CD14-positive monocyte (primary cell): ENCODE measurements at regions not wholly inside any gene's neighbourhood (a gene's known extent, or its start where the extent isn't known, plus 50 kb on each side); places are given as distances from the start of the nearest gene placed in this dataset.

Source experiments
- DNase-seq, 3 donors: peaks; one replicate each; pipeline ENCODE4 v3.0.0-alpha.2; 2011 to 2022
- H2AFZ ChIP-seq: 2 replicates; pipeline ENCODE4 v1.6.0; 2012; ENCODE audit warnings: mild to moderate bottlenecking, low read depth, low read length, inconsistent platforms; ENCODE audit not compliant: insufficient read depth, poor library complexity, severe bottlenecking
- H3K27ac ChIP-seq, 2 donors: 1 replicate in 1 of 2; 2 replicates in 1 of 2; pipeline ENCODE4 v1.5.1; 2012 to 2013; ENCODE audit warnings: low read length in 2 of 2, control low read depth in 1 of 2, inconsistent platforms in 1 of 2, low read depth in 1 of 2, mild to moderate bottlenecking in 1 of 2
- H3K27me3 ChIP-seq, 2 donors: one replicate each; pipeline versions ENCODE4 v1.6.0 to v1.6.1; 2011 to 2013; ENCODE audit warnings: low read length in 2 of 2; ENCODE audit not compliant: control insufficient read depth in 2 of 2, insufficient read depth in 2 of 2
- H3K36me3 ChIP-seq, 2 donors: replicated peaks in 1 of 2; 1 replicate in 1 of 2; 2 replicates in 1 of 2; pipeline versions ENCODE4 v1.5.1 to v1.6.1; 2012 to 2013; ENCODE audit warnings: low read length in 2 of 2, control low read depth in 1 of 2, inconsistent platforms in 1 of 2, mild to moderate bottlenecking in 1 of 2; ENCODE audit not compliant: insufficient read depth in 2 of 2, control insufficient read depth in 1 of 2
- H3K4me1 ChIP-seq, 2 donors: 1 replicate in 1 of 2; 2 replicates in 1 of 2; pipeline versions ENCODE4 v1.5.1 to v1.6.1; 2012 to 2013; ENCODE audit warnings: low read length in 2 of 2, control low read depth in 1 of 2, inconsistent platforms in 1 of 2, mild to moderate bottlenecking in 1 of 2, moderate library complexity in 1 of 2; ENCODE audit not compliant: insufficient read depth in 2 of 2, control insufficient read depth in 1 of 2
- H3K4me2 ChIP-seq: replicated peaks from 2 replicates; pipeline ENCODE3; 2012; ENCODE audit warnings: low read length, moderate library complexity, mild to moderate bottlenecking; ENCODE audit not compliant: poor library complexity, severe bottlenecking; ENCODE audit errors: extremely low read depth
- H3K4me3 ChIP-seq, 3 experiments: fragments of 200-600 bp in 1 of 3; sonication (generic) in 1 of 3; replicated peaks in 1 of 3; 1 replicate in 2 of 3; 2 replicates in 1 of 3; pipeline ENCODE4 v1.5.1; 2011 to 2013; ENCODE audit warnings: low read length in 3 of 3, mild to moderate bottlenecking in 3 of 3, control low read depth in 2 of 3, low read depth in 2 of 3, inconsistent platforms in 1 of 3, moderate library complexity in 1 of 3
- H3K79me2 ChIP-seq: 2 replicates; pipeline ENCODE4 v1.6.0; 2012; ENCODE audit warnings: mild to moderate bottlenecking, control low read depth, inconsistent platforms, low read length, moderate library complexity; ENCODE audit not compliant: insufficient read depth
- H3K9ac ChIP-seq: 2 replicates; pipeline ENCODE4 v1.6.0; 2017; ENCODE audit warnings: low read length, mild to moderate bottlenecking; ENCODE audit not compliant: insufficient read depth, poor library complexity, severe bottlenecking
- H3K9me3 ChIP-seq, 2 donors: replicated peaks in 1 of 2; 1 replicate in 1 of 2; 2 replicates in 1 of 2; pipeline versions ENCODE4 v1.5.1 to v1.6.1; 2012 to 2013; ENCODE audit warnings: low read length in 2 of 2, control low read depth in 1 of 2; ENCODE audit not compliant: control insufficient read depth in 1 of 2, insufficient read depth in 1 of 2
- H4K20me1 ChIP-seq: 2 replicates; pipeline ENCODE4 v1.6.0; 2012; ENCODE audit warnings: mild to moderate bottlenecking, low read length, control low read depth, moderate library complexity; ENCODE audit not compliant: insufficient read depth
- H3K27ac Mint-ChIP-seq, 7 donors: one replicate each; pipeline ENCODE4 v1.8.0; 2020; ENCODE audit warnings: mild to moderate bottlenecking in 7 of 7, mixed read lengths in 7 of 7, moderate library complexity in 6 of 7, inconsistent platforms in 2 of 7
- H3K27me3 Mint-ChIP-seq, 3 donors: one replicate each; pipeline ENCODE4 v1.8.0; 2021 to 2022; ENCODE audit warnings: low read depth in 3 of 3, mild to moderate bottlenecking in 3 of 3, mixed read lengths in 3 of 3, moderate library complexity in 3 of 3, inconsistent platforms in 1 of 3
- H3K36me3 Mint-ChIP-seq, 2 donors: one replicate each; pipeline ENCODE4 v1.8.0; 2020; ENCODE audit warnings: mixed read lengths in 2 of 2, inconsistent platforms in 1 of 2, mild to moderate bottlenecking in 1 of 2
- H3K4me1 Mint-ChIP-seq: one replicate; pipeline ENCODE4 v1.8.0; 2020; ENCODE audit warnings: mild to moderate bottlenecking, mixed read lengths
- H3K4me3 Mint-ChIP-seq, 2 donors: one replicate each; pipeline ENCODE4 v1.8.0; 2020; ENCODE audit warnings: mild to moderate bottlenecking in 2 of 2, mixed read lengths in 2 of 2, moderate library complexity in 1 of 2
- H3K9me3 Mint-ChIP-seq, 7 donors: one replicate each; pipeline ENCODE4 v1.8.0; 2020 to 2022; ENCODE audit warnings: mixed read lengths in 7 of 7, mild to moderate bottlenecking in 6 of 7, moderate library complexity in 6 of 7, inconsistent platforms in 2 of 7
- whole genome bisulfite sequencing: methylation state at CpG from one replicate; pipeline ENCODE4 v1.1.5; 2013; ENCODE audit warnings: missing lambda C conversion rate; ENCODE audit not compliant: insufficient coverage; 5-methylcytosine and 5-hydroxymethylcytosine counted together
- intact Hi-C, 2 donors: fragments of 100-400 bp; cut with micrococcal nuclease; formaldehyde crosslinking; loops; one replicate each; pipeline versions ENCODE4 v1.15.0 to v1.15.1; 2023
- TF ChIP-seq, protein P1 (sequence below): fragments of 200-600 bp; IDR thresholded peaks from one replicate; pipeline ENCODE4 v1.8.0; 2022; ENCODE audit warnings: antibody characterized with exemption, mild to moderate bottlenecking

DNA sequence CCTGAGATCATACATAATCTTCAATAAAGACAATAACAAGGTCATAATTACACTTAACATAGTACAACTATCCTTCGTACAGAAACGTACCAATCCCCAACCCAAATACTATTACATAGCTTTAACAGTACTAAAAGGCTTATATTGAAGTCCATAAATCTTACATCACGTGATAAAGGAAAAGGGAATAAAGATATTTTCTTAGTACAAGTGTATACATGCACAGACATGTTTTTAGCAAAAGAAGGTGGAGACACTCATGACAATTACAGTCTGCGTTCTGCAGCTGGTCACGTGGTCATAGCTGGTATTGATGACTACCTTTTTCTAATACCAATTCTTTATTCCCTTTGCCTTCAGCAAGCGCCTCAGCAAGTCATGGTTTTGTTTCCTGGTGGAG, 464.5 kb upstream of the SLITRK5 start:
- peaks cover 0 to 7% (median 2%) of the 10 kb centered on the region in 7 donors for H3K9me3 Mint-ChIP-seq
- Histone ChIP-seq H4K20me1 (no peaks in the 10 kb centered on the region), H3K27me3 (no peaks in the 10 kb centered on the region), H3K4me2 (no peak overlapping the region), H3K9me3 (peaks cover 0 to 2% of the 10 kb centered on the region in 2 donors), H3K79me2 (no peaks in the 10 kb centered on the region), H3K9ac (no peak overlapping the region), H3K36me3 (no peaks in the 10 kb centered on the region), H2AFZ (no peak overlapping the region), H3K27ac (no peak overlapping the region), H3K4me1 (no peaks in the 10 kb centered on the region), H3K4me3 (no peak overlapping the region)
- intact Hi-C loops, result no loop called here
- no peak overlapping the region for H3K27ac Mint-ChIP-seq
- H3K36me3 Mint-ChIP-seq, result no peaks in the 10 kb centered on the region
- TF ChIP-seq, protein P1, sequence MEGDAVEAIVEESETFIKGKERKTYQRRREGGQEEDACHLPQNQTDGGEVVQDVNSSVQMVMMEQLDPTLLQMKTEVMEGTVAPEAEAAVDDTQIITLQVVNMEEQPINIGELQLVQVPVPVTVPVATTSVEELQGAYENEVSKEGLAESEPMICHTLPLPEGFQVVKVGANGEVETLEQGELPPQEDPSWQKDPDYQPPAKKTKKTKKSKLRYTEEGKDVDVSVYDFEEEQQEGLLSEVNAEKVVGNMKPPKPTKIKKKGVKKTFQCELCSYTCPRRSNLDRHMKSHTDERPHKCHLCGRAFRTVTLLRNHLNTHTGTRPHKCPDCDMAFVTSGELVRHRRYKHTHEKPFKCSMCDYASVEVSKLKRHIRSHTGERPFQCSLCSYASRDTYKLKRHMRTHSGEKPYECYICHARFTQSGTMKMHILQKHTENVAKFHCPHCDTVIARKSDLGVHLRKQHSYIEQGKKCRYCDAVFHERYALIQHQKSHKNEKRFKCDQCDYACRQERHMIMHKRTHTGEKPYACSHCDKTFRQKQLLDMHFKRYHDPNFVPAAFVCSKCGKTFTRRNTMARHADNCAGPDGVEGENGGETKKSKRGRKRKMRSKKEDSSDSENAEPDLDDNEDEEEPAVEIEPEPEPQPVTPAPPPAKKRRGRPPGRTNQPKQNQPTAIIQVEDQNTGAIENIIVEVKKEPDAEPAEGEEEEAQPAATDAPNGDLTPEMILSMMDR, result no peak
- no peaks in the 10 kb centered on the region for H3K4me1 Mint-ChIP-seq
- no peak overlapping the region for H3K4me3 Mint-ChIP-seq
- DNase-seq, result no peak
- WGBS, result no CpG with 5 or more reads among the region's 6 CpGs
- peaks cover 0 to 2% (median 0%) of the 10 kb centered on the region in 3 donors for H3K27me3 Mint-ChIP-seq

DNA sequence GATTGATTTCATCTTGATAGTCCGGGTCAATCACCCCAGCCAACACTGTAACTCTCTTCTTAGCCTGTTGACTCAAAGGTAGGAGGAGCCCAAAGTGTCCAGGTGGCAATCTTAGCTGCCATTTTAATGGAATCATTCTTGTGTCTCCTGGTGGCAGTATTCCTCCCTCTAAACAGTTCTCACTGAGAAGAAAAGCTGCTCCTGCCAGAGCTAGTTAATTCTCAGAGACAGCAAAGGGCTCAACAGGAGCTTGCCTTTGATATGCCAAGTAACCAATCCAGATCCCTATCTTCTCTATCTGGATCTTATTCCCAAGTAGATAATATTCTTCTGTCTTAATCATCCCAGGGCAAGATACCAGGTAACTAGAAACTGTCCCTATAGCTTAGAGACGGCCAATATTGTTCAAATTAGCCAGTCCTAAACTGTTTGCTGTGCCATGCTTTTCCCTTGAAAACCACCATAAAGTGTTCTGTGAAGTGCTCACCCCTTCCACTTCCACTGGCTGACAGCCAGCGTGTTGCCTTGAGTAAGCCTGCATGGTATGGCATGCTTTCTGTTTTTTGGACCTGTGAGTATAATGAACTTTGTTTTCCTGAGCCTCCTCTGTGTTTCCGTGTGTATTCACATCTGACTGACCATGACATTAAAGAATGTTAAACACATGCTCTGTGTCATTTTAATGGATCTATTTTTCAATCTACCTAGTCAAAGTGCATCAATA, 463.7 kb upstream of the SLITRK5 start:
- H3K27ac Mint-ChIP-seq, result no peak overlapping the region
- no peaks in the 10 kb centered on the region for H3K36me3 Mint-ChIP-seq
- H3K9me3 Mint-ChIP-seq, result peaks cover 0 to 7% (median 2%) of the 10 kb centered on the region in 7 donors
- intact Hi-C loops, result no loop called here
- no peaks in the 10 kb centered on the region for H3K4me1 Mint-ChIP-seq
- H3K9me3 ChIP-seq, result peaks cover 0 to 2% of the 10 kb centered on the region in 2 donors
- no peak for DNase-seq
- H2AFZ ChIP-seq, result no peak overlapping the region
- no peak overlapping the region for H3K27ac ChIP-seq
- no peaks in the 10 kb centered on the region for H3K36me3 ChIP-seq
- no peak overlapping the region for H3K9ac ChIP-seq
- H3K27me3 ChIP-seq, result no peaks in the 10 kb centered on the region
- TF ChIP-seq, protein P1, result no peak
- no peaks in the 10 kb centered on the region for H3K79me2 ChIP-seq
- peaks cover 0 to 2% (median 0%) of the 10 kb centered on the region in 3 donors for H3K27me3 Mint-ChIP-seq
- no peak overlapping the region for H3K4me2 ChIP-seq
- H3K4me3 ChIP-seq, result no peak overlapping the region
- H4K20me1 ChIP-seq, result no peaks in the 10 kb centered on the region
- H3K4me1 ChIP-seq, result no peaks in the 10 kb centered on the region
- no peak overlapping the region for H3K4me3 Mint-ChIP-seq
- WGBS, result 78% methylated on average over 1 of the region's 4 CpGs
